GM19043 (cell line): ENCODE measurements at regions not wholly inside any gene's neighbourhood (a gene's known extent, or its start where the extent isn't known, plus 50 kb on each side); places are given as distances from the start of the nearest gene placed in this dataset.

Source experiments
- ATAC-seq: cut with Tn5 transposase; IDR thresholded peaks from one replicate; pipeline ENCODE4 v1.9.1; 2021; ENCODE audit warnings: low read depth; ENCODE audit not compliant: unreplicated experiment

GRCh38 chr7:131189488-131189887 is 138.2 kb upstream of the MKLN1 start:
- ATAC-seq: no peak

DNA sequence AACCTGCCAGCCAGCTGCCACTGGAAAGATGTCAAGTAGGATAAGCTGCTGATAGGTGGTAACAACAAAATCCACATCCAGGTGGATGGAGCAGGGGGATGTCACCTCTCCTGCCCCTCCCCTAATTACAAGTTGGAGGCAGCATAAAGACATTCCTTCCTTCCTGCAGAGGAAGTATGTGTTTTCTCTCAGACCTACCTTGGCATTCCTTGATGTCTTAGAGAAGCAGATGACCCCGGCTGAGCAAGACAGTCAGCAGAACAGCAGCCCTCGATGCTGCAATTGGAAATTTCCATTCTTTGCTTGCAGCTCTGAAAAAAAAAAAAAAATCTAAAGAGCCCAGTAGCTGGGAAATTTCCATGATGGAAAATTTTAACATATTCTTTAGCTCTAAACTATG is 137.5 kb upstream of the MKLN1 start:
- no peak for ATAC-seq

GRCh38 chr7:131190581-131190980 is 137.1 kb upstream of the MKLN1 start:
- ATAC-seq: no peak

GRCh38 chr7:131194070-131194865 is 133.4 kb upstream of the MKLN1 start:
- ATAC-seq: no peak

GRCh38 chr7:131196803-131197202 is 130.9 kb upstream of the MKLN1 start:
- no peak for ATAC-seq

DNA sequence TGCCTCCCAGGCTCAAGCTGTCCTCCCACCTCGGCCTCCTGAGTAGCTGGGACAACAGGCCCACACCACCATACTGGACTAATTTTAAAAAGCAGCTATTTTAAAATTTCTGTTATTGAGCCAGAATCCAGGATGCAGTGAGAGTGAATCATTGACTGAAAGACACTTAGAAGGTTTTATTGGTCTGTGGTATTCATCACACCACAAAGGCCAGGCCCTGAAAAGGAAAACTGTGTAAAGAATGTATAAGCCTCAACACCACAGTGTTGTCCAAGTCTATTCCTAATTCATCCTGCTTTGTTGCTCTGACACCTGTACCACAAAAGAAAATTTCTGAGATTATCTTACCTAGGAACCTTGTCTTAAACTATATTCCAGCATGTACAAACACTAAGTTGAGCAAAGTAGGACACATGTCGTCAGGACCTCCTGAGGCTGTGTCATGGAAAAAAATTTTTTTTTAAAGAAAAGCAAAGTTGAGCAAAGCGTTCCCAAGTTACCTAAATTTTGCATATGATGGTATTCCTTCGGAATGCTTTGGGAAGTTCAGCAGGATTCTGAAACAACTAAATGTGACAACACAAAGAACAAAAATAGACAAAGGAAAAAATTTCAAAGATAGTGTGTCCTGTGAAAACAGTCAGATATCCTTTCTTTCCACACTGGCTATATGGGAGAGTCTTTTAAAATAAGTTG is 129.6 kb upstream of the MKLN1 start:
- no peak for ATAC-seq

DNA sequence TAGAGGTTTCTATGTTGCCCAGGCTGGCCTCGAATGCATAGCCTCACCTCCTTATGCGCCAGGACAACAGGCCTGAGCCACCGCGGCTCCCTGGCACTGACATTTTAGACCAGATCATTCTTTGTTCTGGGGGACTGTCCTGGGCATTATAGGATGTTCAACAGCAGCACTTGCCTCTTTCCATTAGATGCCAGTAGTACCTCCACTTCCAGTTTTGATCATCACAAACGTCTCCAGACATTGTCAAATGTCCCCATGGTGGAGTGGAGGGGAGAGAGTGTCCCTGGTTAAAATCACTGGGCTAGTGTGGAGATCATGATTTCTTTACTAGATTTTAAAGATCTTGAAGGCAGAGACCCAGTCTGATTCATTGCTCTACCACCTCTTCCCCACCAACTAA is 125.2 kb upstream of the MKLN1 start:
- ATAC-seq: no peak

DNA sequence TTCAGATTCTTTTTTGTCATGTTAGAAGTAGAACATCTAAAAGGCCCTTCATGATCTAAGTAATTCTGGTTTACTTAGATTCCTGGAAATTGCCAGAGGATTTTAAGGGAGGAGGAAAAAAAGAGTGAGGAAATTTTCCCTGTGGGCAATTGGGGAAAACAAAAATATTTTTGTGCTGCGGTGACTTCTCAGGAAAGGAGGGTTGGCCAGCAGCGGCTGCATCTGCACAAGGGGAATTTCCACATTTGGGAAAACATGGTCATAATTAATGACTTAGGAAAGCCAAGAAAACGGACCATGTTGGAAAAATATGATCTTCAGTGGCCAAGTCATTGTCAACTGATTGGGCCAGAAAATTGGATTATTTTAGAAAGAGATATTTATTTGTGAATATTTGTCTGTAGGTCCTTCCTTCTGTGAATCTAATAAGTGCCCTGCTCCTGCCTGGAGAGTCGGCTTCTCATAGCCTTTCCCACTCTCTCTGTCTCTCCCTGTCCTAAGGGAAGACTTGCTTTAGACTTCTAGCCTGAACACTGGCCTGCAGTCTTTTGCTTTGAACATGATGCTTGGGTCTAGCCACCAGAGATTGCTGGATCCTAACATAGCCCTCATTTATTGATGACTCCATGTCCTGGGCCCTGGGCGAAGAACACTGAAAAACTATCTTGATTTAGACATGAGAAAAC is 124.2 kb upstream of the MKLN1 start:
- no peak for ATAC-seq

GRCh38 chr7:131208777-131209176 is 118.9 kb upstream of the MKLN1 start:
- no peak for ATAC-seq

- no peak for ATAC-seq
Measured at GRCh38 chr7:131210618-131211017, 117.1 kb upstream of the MKLN1 start.

DNA sequence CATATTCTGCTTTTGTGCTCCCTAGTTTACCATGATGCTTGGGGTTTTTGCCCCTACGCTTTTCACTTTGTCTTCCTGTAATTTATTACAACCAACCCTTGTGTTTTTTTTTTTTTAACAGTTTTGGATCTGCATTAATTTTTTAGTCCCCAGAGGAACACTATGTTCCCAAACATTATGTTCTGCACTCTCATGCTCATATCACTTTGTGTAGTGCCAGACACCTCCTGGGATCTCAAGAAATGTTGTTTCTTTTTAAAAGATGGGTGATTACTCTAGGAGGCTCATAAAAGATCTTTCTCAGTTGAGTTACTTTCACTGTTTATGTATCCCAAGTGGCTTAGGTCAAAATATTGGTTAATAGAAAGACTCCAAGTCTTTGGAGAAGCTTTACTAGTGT is 116.2 kb upstream of the MKLN1 start:
- no peak for ATAC-seq

- ATAC-seq: no peak
Measured at GRCh38 chr7:131212114-131212513, 115.6 kb upstream of the MKLN1 start.

DNA sequence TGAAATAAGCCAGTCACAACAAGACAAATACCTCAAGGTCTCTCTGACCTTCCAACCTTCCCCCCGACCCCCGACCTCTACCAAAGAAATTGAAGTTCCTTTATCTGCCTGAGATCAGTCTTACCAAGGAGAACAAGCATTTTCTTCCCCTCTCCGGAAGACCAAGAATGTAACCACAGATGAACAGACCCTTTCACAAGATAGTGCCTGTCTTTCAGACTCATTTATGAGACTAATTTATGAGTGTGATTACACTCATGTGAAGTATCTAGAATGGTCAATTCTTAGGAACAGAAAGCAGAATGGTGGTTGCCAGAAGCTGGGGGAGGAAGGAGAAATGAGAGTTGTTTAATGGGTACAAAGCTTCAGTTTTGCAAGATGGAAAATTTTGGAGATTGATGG is 108.9 kb upstream of the MKLN1 start:
- ATAC-seq: peak; percentile 67

- peak; percentile 42 for ATAC-seq
Measured at GRCh38 chr7:131219312-131220041, 108.2 kb upstream of the MKLN1 start.

DNA sequence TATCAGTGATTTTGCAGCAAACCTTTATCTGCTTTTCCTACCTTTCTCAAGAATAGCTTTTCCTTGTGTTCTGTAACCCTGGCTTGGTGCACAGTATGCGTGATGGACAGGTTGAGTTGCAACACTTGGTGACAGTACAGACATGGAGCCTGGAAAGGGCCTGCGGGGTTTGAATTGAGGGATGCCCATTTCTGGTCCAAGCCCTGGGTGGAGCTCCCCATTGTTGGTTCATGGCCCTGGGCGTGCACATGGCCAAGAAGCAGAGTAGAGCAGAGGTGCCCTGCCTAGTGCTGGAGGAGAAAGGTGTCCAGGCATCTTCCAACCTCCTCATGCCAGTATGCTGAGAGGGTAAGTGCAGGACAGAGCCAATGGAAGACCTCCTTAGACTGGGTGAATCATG is 106.6 kb upstream of the MKLN1 start:
- ATAC-seq: no peak

DNA sequence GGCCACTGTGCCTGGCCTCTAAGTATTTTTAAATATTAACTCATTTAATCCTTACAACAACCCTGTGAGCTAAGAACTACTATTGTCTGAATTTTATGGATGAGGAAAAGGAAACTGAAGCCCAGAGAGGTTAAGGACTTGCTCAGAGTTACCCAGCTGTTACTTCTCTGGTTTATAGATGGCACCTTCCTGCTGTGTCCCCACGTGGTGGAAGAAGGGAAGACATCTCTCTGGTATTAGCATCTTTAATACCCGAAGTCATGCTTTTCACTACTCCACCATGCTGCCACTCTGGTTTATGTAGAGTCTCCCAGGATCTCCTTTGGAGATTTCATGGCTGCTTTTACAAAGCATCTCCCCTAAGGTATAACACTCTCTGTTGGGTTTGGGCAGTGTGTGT is 105.5 kb upstream of the MKLN1 start:
- ATAC-seq: no peak

DNA sequence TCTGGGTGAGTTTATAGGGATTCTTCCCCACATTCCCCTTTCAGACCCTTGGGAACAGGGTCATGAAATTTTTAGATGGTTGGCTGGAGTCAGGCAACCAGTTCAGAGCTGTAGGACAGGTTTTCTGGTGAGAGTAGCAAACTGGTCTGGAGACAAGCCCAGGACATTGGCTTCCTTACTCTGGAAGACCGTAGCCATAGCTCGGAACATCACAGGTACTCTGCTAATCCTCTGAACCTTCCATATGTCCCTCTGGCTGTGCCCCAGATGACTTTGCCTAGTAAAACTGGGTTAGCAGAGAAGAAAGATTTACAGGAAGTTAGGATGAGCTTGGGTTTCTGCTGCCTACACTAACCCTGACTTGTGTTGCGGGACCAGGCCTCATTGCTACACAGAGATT is 104.5 kb upstream of the MKLN1 start:
- no peak for ATAC-seq

DNA sequence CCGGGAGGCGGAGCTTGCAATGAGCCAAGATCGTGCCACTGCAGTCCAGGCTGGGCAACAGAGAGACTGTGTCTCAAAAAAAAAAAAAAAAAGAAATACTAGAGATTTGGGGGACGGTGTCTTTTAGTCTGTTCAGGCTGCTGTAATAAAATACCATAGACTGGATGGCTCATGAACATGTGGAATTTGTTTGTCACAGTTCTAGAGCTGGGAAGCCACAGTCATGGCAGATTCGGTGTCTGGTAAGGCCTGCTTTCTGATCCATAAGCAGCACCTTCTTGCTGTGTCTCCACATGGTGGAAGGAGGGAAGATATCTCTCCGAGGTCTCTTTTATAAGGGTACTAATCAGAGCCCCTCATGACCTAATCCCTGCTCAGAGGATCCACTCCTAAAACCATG is 102.7 kb upstream of the MKLN1 start:
- no peak for ATAC-seq

- ATAC-seq: peak; percentile 64
Measured at GRCh38 chr7:131225619-131226513, 101.8 kb upstream of the MKLN1 start.

GRCh38 chr7:131226514-131226865 is 101.2 kb upstream of the MKLN1 start:
- ATAC-seq: no peak
